ENCODE measurements at regions not wholly inside any gene's neighbourhood (a gene's known extent, or its start where the extent isn't known, plus 50 kb on each side); places are given as distances from the start of the nearest gene placed in this dataset.
A peak's percentile ranks its signal among the peaks of the same experiment; 100 is the strongest.

DNA sequence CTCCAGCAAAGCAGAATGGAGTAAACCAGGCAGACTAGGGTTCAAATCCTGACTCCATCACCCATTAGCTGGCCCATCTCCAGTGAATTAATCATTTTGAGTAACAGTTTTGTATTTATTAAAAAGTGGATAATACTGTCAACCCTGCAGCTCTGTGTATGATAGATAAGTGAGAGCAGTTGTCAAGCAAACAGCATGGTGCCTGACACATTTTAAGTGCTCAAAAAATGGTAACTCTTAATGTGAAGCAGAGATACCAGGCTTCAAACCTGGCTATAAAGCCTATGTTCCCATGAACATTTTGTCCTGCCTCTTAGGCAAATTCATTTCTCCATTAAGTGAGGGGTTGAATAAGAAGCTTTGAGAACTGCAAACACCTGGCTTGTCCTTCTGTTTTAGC lies 409.6 kb downstream of the TBC1D4 start:
- no peaks in the 10 kb centered on the region for H3K9me3 ChIP-seq (replicated peaks)
- H3K27me3 ChIP-seq, result no peaks in the 10 kb centered on the region
- H3K4me1 ChIP-seq, result peaks cover 19% of the 10 kb centered on the region
- H3K27ac ChIP-seq, result no peak overlapping the region
- no peaks in the 10 kb centered on the region for H3K36me3 ChIP-seq
- DNase-seq, result no peak
- no peak overlapping the region for H3K4me3 ChIP-seq

- no peak for DNase-seq
- H3K36me3 ChIP-seq, result no peaks in the 10 kb centered on the region
- H3K27ac ChIP-seq, result no peak overlapping the region
- no peak overlapping the region for H3K4me3 ChIP-seq
- no peaks in the 10 kb centered on the region for H3K9me3 ChIP-seq (replicated peaks)
- H3K4me1 ChIP-seq, result peaks cover 19% of the 10 kb centered on the region
- no peaks in the 10 kb centered on the region for H3K27me3 ChIP-seq
Observed at GRCh38 chr13:75071796-75072195, 410.2 kb downstream of the TBC1D4 start.

DNA sequence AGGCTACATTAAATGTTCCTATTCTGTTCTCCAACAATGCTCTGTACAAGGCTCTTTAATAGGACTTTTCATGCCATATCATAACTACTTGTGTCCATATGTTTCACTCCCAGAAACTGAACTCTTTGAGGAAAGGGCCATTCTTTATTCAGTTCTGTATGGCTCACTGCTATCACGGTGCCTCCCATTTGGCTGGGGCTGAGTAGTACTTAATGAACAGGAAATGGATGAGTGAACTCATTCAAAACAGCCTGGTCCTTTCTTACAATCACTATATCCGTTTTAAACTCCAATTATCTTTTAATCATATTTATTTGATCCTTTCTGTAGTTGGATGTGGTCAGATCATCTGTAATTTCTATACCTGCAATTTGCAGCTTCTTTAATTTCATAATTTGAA lies 410.6 kb downstream of the TBC1D4 start:
- Histone ChIP-seq H3K27ac (no peak overlapping the region), H3K27me3 (no peaks in the 10 kb centered on the region), H3K36me3 (no peaks in the 10 kb centered on the region), H3K9me3 (replicated peaks) (no peaks in the 10 kb centered on the region), H3K4me1 (peaks cover 19% of the 10 kb centered on the region), H3K4me3 (no peak overlapping the region)
- DNase-seq, result no peak

- Histone ChIP-seq H3K27ac (no peak overlapping the region), H3K9me3 (replicated peaks) (no peaks in the 10 kb centered on the region), H3K27me3 (no peaks in the 10 kb centered on the region), H3K4me3 (no peak overlapping the region), H3K4me1 (no peaks in the 10 kb centered on the region), H3K36me3 (no peaks in the 10 kb centered on the region)
- DNase-seq, result no peak
Observed at GRCh38 chr13:75061909-75062308, 420.1 kb downstream of the TBC1D4 start.

DNA sequence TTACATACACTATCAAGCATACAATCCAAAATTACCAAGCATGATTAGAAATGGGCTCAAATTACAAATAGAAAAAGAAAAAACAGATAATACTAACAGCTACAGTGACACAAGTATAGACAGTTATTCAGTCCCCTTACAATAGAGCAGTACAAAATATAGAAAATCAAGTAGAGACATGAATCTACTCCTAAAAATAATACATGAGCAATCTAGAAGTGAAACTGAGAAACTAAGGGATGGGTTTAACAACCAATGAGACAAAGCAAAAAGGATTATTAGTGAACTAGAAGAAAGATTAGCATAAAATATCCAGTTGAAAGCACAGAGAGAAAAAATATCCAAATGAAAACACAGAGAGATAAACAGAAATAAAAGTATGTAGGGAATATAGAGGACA lies 426.7 kb downstream of the TBC1D4 start:
- Histone ChIP-seq H3K4me3 (no peak overlapping the region), H3K36me3 (no peaks in the 10 kb centered on the region), H3K27ac (no peak overlapping the region), H3K9me3 (replicated peaks) (no peaks in the 10 kb centered on the region), H3K27me3 (no peaks in the 10 kb centered on the region), H3K4me1 (peaks cover 3% of the 10 kb centered on the region; the same call in 1 of the 2 replicates)
- DNase-seq, result no peak

- no peak for DNase-seq
- H3K27me3 ChIP-seq, result no peaks in the 10 kb centered on the region
Observed at GRCh38 chr13:75052616-75053015, 429.4 kb downstream of the TBC1D4 start.

GRCh38 chr13:75050419-75051046 lies 431.4 kb downstream of the TBC1D4 start:
- no peak overlapping the region for H3K4me3 ChIP-seq
- DNase-seq, result peak in 1 of 2 experiments; percentile 9
- H3K4me1 ChIP-seq, result peaks cover 3% of the 10 kb centered on the region; the same call in 1 of the 2 replicates
- no peak overlapping the region for H3K27ac ChIP-seq
- no peaks in the 10 kb centered on the region for H3K27me3 ChIP-seq
- H3K36me3 ChIP-seq, result no peaks in the 10 kb centered on the region
- H3K9me3 ChIP-seq (replicated peaks), result no peaks in the 10 kb centered on the region

More at GRCh38 chr13:75052616-75053015, 429.4 kb downstream of the TBC1D4 start:
- Histone ChIP-seq H3K36me3 (no peaks in the 10 kb centered on the region), H3K9me3 (replicated peaks) (no peaks in the 10 kb centered on the region), H3K4me1 (peaks cover 3% of the 10 kb centered on the region; the same call in 1 of the 2 replicates), H3K4me3 (no peak overlapping the region), H3K27ac (no peak overlapping the region)

DNA sequence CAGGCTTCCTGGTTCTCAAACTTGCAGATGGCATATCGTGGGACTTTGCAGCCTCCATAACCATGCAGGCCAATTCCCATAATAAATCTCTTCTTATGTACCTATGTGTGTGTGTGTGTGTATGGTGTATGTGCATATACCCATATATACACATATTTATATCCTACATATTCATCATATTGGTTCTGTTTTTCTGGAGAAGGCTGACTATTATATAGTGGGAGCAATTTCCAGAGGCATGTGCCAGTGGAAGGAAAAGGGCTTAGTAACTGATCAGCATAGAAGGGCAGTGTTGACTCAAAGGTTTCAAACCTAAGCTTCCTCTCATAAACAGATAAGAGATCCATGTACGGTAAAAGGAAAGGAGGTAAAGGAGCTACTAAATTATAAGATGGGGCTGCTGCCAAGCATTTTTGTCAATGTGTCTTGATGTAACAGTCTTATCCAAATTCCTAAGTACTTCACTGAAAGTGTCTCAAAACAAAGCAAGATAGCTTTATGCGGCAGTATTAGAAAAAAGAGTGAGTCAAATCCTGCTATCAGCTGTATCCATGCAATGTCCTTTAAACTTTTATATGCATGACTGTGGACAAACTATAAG lies 432.1 kb downstream of the TBC1D4 start:
- no peaks in the 10 kb centered on the region for H3K36me3 ChIP-seq
- no peak overlapping the region for H3K4me3 ChIP-seq
- DNase-seq, result no peak
- no peaks in the 10 kb centered on the region for H3K27me3 ChIP-seq
- no peak overlapping the region for H3K27ac ChIP-seq
- H3K4me1 ChIP-seq, result peaks cover 3% of the 10 kb centered on the region; the same call in 1 of the 2 replicates
- H3K9me3 ChIP-seq (replicated peaks), result no peaks in the 10 kb centered on the region

GRCh38 chr13:75042807-75043206 lies 439.2 kb downstream of the TBC1D4 start:
- H3K4me1 ChIP-seq, result no peaks in the 10 kb centered on the region
- no peaks in the 10 kb centered on the region for H3K36me3 ChIP-seq
- no peaks in the 10 kb centered on the region for H3K27me3 ChIP-seq
- H3K9me3 ChIP-seq (replicated peaks), result no peaks in the 10 kb centered on the region
- no peak overlapping the region for H3K4me3 ChIP-seq
- no peak overlapping the region for H3K27ac ChIP-seq
- no peak for DNase-seq

GRCh38 chr13:75038393-75039113 lies 443.4 kb downstream of the TBC1D4 start:
- Histone ChIP-seq H3K4me3 (no peak overlapping the region), H3K9me3 (replicated peaks) (no peaks in the 10 kb centered on the region; the same call in 1 of the 2 replicates), H3K4me1 (no peaks in the 10 kb centered on the region), H3K36me3 (no peaks in the 10 kb centered on the region), H3K27ac (no peak overlapping the region), H3K27me3 (no peaks in the 10 kb centered on the region)
- no peak for DNase-seq

GRCh38 chr13:75025956-75026355 lies 456.0 kb downstream of the TBC1D4 start:
- H3K9me3 ChIP-seq (replicated peaks), result no peaks in the 10 kb centered on the region
- no peaks in the 10 kb centered on the region for H3K36me3 ChIP-seq
- no peak overlapping the region for H3K4me3 ChIP-seq
- H3K27ac ChIP-seq, result no peak overlapping the region
- H3K4me1 ChIP-seq, result no peaks in the 10 kb centered on the region
- H3K27me3 ChIP-seq, result no peaks in the 10 kb centered on the region
- DNase-seq, result no peak

- no peak overlapping the region for H3K4me3 ChIP-seq
- no peaks in the 10 kb centered on the region for H3K27me3 ChIP-seq
- no peaks in the 10 kb centered on the region for H3K4me1 ChIP-seq
- no peak for DNase-seq
- H3K9me3 ChIP-seq (replicated peaks), result no peaks in the 10 kb centered on the region
- no peak overlapping the region for H3K27ac ChIP-seq
- no peaks in the 10 kb centered on the region for H3K36me3 ChIP-seq
Observed at GRCh38 chr13:75024602-75025001, 457.4 kb downstream of the TBC1D4 start.

GRCh38 chr13:75023609-75024008 lies 458.4 kb downstream of the TBC1D4 start:
- no peaks in the 10 kb centered on the region for H3K4me1 ChIP-seq
- no peaks in the 10 kb centered on the region for H3K27me3 ChIP-seq
- no peaks in the 10 kb centered on the region for H3K9me3 ChIP-seq (replicated peaks)
- no peaks in the 10 kb centered on the region for H3K36me3 ChIP-seq
- no peak overlapping the region for H3K27ac ChIP-seq
- DNase-seq, result no peak
- no peak overlapping the region for H3K4me3 ChIP-seq

DNA sequence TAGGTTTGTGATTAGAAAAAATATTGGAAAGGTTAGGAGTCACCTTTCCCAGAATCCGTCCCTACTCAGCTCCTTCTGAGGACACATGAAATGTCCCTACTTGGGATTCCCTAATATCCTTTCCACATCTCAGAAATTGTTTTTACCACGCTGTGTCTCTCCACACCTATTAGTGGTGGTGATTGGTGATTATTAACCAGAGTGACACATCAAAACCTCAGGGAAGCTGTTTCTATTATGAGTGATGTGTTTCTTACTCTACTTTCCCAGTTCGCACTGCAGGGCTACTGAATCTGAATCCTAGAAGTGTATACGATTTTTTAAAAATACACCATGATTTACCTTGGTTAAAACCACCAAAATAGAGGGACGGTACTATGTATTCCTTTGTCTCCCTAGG lies 460.8 kb downstream of the TBC1D4 start:
- H3K27me3 ChIP-seq, result no peaks in the 10 kb centered on the region
- no peaks in the 10 kb centered on the region for H3K4me1 ChIP-seq
- DNase-seq, result no peak
- H3K36me3 ChIP-seq, result no peaks in the 10 kb centered on the region
- no peak overlapping the region for H3K4me3 ChIP-seq
- H3K27ac ChIP-seq, result no peak overlapping the region
- H3K9me3 ChIP-seq (replicated peaks), result no peaks in the 10 kb centered on the region

DNA sequence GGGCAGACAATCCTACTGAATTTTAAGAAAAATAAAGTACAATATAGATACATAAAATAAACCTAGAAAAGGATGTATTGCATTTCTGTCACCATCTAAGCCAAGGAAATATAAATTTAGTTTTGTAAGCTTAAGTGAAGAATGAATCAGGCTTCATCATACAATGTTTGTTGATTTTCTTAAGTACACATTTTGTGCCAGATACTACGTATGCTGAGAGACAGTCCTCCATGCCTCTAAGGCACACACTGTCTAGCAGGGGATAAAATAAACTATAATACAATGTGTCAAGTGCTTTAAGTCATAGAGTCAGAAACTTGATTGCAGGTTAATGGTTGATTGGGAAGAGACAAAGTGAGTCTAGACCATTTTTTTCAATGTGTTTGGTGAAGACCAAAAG lies 465.7 kb downstream of the TBC1D4 start:
- Histone ChIP-seq H3K4me1 (no peaks in the 10 kb centered on the region), H3K9me3 (replicated peaks) (no peaks in the 10 kb centered on the region), H3K4me3 (no peak overlapping the region), H3K27ac (no peak overlapping the region), H3K27me3 (no peaks in the 10 kb centered on the region), H3K36me3 (no peaks in the 10 kb centered on the region)
- no peak for DNase-seq

Data from SJCRH30 (cell line).